GM23338 (cell line): ENCODE measurements at regions not wholly inside any gene's neighbourhood (a gene's known extent, or its start where the extent isn't known, plus 50 kb on each side); places are given as distances from the start of the nearest gene placed in this dataset.
A peak's percentile ranks its signal among the peaks of the same experiment; 100 is the strongest.

Experiments used
- ATAC-seq: fragments of 200-7000 bp; cut with Tn5 transposase; 3 replicates; pipeline ENCODE4 v1.9.1; 2020
- DNase-seq: peaks from one replicate; pipeline ENCODE4 v3.0.0-alpha.2; 2015; ENCODE audit warnings: low spot score
- H2AFZ ChIP-seq: fragments of 200-600 bp; sonication (generic); 2 replicates; pipeline ENCODE4 v1.8.0; 2016; ENCODE audit warnings: antibody characterized with exemption, mild to moderate bottlenecking, moderate library complexity
- H3F3A ChIP-seq: fragments of 200-600 bp; sonication (generic); replicated peaks from 2 replicates; pipeline ENCODE4 v1.8.0; 2017; ENCODE audit warnings: antibody characterized with exemption, mixed run types, low read depth
- H3K27ac ChIP-seq: fragments of 200-600 bp; sonication (generic); 2 replicates; pipeline ENCODE4 v1.6.1; 2016; ENCODE audit warnings: low read depth
- H3K27me3 ChIP-seq: fragments of 200-600 bp; sonication (generic); 2 replicates; pipeline ENCODE4 v1.8.0; 2016; ENCODE audit warnings: mild to moderate bottlenecking, mixed run types, moderate library complexity; ENCODE audit not compliant: insufficient read depth
- H3K36me3 ChIP-seq: fragments of 200-600 bp; sonication (generic); 2 replicates; pipeline ENCODE4 v1.8.0; 2016; ENCODE audit warnings: mild to moderate bottlenecking; ENCODE audit not compliant: insufficient read depth
- H3K4me1 ChIP-seq: fragments of 200-600 bp; sonication (generic); 2 replicates; pipeline ENCODE4 v1.8.0; 2016; ENCODE audit warnings: mild to moderate bottlenecking, moderate library complexity; ENCODE audit not compliant: insufficient read depth
- H3K4me2 ChIP-seq: fragments of 200-600 bp; sonication (generic); 2 replicates; pipeline ENCODE4 v1.7.1; 2017; ENCODE audit warnings: mixed run types
- H3K4me3 ChIP-seq: fragments of 200-600 bp; sonication (generic); 2 replicates; pipeline ENCODE4 v1.6.1; 2016; ENCODE audit warnings: mixed run types
- H3K79me2 ChIP-seq: fragments of 200-600 bp; sonication (generic); replicated peaks from 2 replicates; pipeline ENCODE4 v1.8.0; 2017; ENCODE audit warnings: mild to moderate bottlenecking; ENCODE audit not compliant: insufficient read depth
- H3K9me2 ChIP-seq: fragments of 200-600 bp; sonication (generic); 2 replicates; pipeline ENCODE4 v1.8.0; 2017; ENCODE audit not compliant: insufficient read depth
- H4K20me1 ChIP-seq: fragments of 200-600 bp; sonication (generic); replicated peaks from 2 replicates; pipeline ENCODE4 v1.8.0; 2017; ENCODE audit warnings: mild to moderate bottlenecking; ENCODE audit not compliant: insufficient read depth
- H3K27ac Mint-ChIP-seq: 2 replicates; pipeline ENCODE4 v1.8.0; 2020; ENCODE audit warnings: inconsistent platforms, mild to moderate bottlenecking, moderate library complexity, mixed read lengths
- H3K27me3 Mint-ChIP-seq: 3 replicates; pipeline ENCODE4 v1.8.0; 2022; ENCODE audit warnings: low read depth, mild to moderate bottlenecking, moderate library complexity, mixed read lengths, inconsistent platforms; ENCODE audit not compliant: insufficient read depth, poor library complexity
- H3K36me3 Mint-ChIP-seq: 3 replicates; pipeline ENCODE4 v1.8.0; 2021; ENCODE audit warnings: low read depth, mild to moderate bottlenecking, inconsistent platforms, moderate library complexity, mixed read lengths
- H3K4me1 Mint-ChIP-seq: 3 replicates; pipeline ENCODE4 v1.8.0; 2020; ENCODE audit warnings: mild to moderate bottlenecking, inconsistent platforms, mixed read lengths
- H3K4me3 Mint-ChIP-seq: 3 replicates; pipeline ENCODE4 v1.8.0; 2021; ENCODE audit warnings: moderate library complexity, mild to moderate bottlenecking, inconsistent platforms, mixed read lengths
- H3K9me3 Mint-ChIP-seq: 3 replicates; pipeline ENCODE4 v1.8.0; 2020; ENCODE audit warnings: moderate library complexity, mild to moderate bottlenecking, inconsistent platforms, mixed read lengths
- ZNF331 ChIP-seq: fragments of 250-450 bp; sonication (Bioruptor Pico); IDR thresholded peaks from 2 replicates; pipeline ENCODE4 v1.5.0; 2020; ENCODE audit warnings: low read depth, mild to moderate bottlenecking, moderate library complexity
- TF ChIP-seq, protein P1 (sequence below): fragments of 250-450 bp; sonication (Bioruptor Pico); IDR thresholded peaks from 2 replicates; pipeline ENCODE4 v1.5.0; 2020; ENCODE audit warnings: mild to moderate bottlenecking, moderate library complexity
- TF ChIP-seq, protein P2 (sequence below), 2 experiments: fragments of 200-600 bp in 1 of 2; sonication (generic) in 1 of 2; conservative IDR thresholded peaks; 2 replicates each; pipeline versions ENCODE4 v1.5.1 to v1.6.1; 2016 to 2017; ENCODE audit warnings: antibody characterized with exemption in 2 of 2, low read depth in 2 of 2, mild to moderate bottlenecking in 2 of 2, moderate library complexity in 1 of 2

GRCh38 chr5:62001640-62002039, 304.4 kb upstream of the KIF2A start (continued):
- TF ChIP-seq, protein P1, sequence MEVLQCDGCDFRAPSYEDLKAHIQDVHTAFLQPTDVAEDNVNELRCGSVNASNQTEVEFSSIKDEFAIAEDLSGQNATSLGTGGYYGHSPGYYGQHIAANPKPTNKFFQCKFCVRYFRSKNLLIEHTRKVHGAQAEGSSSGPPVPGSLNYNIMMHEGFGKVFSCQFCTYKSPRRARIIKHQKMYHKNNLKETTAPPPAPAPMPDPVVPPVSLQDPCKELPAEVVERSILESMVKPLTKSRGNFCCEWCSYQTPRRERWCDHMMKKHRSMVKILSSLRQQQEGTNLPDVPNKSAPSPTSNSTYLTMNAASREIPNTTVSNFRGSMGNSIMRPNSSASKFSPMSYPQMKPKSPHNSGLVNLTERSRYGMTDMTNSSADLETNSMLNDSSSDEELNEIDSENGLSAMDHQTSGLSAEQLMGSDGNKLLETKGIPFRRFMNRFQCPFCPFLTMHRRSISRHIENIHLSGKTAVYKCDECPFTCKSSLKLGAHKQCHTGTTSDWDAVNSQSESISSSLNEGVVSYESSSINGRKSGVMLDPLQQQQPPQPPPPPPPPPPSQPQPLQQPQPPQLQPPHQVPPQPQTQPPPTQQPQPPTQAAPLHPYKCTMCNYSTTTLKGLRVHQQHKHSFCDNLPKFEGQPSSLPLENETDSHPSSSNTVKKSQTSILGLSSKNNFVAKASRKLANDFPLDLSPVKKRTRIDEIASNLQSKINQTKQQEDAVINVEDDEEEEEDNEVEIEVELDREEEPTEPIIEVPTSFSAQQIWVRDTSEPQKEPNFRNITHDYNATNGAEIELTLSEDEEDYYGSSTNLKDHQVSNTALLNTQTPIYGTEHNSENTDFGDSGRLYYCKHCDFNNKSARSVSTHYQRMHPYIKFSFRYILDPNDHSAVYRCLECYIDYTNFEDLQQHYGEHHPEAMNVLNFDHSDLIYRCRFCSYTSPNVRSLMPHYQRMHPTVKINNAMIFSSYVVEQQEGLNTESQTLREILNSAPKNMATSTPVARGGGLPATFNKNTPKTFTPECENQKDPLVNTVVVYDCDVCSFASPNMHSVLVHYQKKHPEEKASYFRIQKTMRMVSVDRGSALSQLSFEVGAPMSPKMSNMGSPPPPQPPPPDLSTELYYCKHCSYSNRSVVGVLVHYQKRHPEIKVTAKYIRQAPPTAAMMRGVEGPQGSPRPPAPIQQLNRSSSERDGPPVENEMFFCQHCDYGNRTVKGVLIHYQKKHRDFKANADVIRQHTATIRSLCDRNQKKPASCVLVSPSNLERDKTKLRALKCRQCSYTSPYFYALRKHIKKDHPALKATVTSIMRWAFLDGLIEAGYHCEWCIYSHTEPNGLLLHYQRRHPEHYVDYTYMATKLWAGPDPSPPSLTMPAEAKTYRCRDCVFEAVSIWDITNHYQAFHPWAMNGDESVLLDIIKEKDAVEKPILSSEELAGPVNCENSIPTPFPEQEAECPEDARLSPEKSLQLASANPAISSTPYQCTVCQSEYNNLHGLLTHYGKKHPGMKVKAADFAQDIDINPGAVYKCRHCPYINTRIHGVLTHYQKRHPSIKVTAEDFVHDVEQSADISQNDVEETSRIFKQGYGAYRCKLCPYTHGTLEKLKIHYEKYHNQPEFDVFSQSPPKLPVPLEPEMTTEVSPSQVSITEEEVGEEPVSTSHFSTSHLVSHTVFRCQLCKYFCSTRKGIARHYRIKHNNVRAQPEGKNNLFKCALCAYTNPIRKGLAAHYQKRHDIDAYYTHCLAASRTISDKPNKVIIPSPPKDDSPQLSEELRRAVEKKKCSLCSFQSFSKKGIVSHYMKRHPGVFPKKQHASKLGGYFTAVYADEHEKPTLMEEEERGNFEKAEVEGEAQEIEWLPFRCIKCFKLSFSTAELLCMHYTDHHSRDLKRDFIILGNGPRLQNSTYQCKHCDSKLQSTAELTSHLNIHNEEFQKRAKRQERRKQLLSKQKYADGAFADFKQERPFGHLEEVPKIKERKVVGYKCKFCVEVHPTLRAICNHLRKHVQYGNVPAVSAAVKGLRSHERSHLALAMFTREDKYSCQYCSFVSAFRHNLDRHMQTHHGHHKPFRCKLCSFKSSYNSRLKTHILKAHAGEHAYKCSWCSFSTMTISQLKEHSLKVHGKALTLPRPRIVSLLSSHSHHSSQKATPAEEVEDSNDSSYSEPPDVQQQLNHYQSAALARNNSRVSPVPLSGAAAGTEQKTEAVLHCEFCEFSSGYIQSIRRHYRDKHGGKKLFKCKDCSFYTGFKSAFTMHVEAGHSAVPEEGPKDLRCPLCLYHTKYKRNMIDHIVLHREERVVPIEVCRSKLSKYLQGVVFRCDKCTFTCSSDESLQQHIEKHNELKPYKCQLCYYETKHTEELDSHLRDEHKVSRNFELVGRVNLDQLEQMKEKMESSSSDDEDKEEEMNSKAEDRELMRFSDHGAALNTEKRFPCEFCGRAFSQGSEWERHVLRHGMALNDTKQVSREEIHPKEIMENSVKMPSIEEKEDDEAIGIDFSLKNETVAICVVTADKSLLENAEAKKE (CRISPR knock-in tag): no peak
- no peak for TF ChIP-seq ZNF331 (CRISPR knock-in tag)
- TF ChIP-seq, protein P2, sequence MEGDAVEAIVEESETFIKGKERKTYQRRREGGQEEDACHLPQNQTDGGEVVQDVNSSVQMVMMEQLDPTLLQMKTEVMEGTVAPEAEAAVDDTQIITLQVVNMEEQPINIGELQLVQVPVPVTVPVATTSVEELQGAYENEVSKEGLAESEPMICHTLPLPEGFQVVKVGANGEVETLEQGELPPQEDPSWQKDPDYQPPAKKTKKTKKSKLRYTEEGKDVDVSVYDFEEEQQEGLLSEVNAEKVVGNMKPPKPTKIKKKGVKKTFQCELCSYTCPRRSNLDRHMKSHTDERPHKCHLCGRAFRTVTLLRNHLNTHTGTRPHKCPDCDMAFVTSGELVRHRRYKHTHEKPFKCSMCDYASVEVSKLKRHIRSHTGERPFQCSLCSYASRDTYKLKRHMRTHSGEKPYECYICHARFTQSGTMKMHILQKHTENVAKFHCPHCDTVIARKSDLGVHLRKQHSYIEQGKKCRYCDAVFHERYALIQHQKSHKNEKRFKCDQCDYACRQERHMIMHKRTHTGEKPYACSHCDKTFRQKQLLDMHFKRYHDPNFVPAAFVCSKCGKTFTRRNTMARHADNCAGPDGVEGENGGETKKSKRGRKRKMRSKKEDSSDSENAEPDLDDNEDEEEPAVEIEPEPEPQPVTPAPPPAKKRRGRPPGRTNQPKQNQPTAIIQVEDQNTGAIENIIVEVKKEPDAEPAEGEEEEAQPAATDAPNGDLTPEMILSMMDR (conservative IDR thresholded peaks at IDR 0.05; ENCODE audit: low read depth in 2 of 2): no peak

DNA sequence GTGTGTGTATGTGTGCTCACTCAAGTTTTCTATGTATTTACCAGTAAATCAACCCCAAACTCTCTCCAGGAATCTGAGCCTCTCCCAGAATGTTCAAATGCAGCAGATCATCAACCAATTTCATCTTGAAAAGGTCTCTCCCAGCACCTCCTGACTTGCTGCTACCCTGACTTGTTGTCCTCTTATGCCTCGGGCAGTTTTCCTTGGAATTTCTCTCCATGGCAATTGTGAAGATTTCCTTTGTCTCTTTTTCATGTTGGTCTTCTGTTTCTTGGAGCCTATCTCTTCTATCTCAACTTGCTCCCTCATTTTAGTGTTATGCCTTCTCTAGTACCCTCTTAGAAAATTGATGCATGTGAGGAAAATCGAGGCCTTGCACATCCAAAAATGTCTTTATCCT, 303.6 kb upstream of the KIF2A start:
- Histone ChIP-seq H3K27me3 (no peaks in the 10 kb centered on the region), H3K4me2 (no peak overlapping the region), H3K4me3 (no peak overlapping the region), H3K36me3 (no peaks in the 10 kb centered on the region), H3K27ac (no peak overlapping the region), H3F3A (no peaks in the 10 kb centered on the region), H3K9me2 (peaks cover 17% of the 10 kb centered on the region), H3K4me1 (no peaks in the 10 kb centered on the region), H4K20me1 (no peaks in the 10 kb centered on the region), H3K79me2 (no peaks in the 10 kb centered on the region), H2AFZ (peak overlapping the region; percentile 78; the same call in 1 of the 2 replicates)
- Mint-ChIP-seq H3K27ac (no peak overlapping the region), H3K4me1 (no peaks in the 10 kb centered on the region), H3K27me3 (no peaks in the 10 kb centered on the region), H3K4me3 (no peak overlapping the region), H3K36me3 (no peaks in the 10 kb centered on the region), H3K9me3 (no peaks in the 10 kb centered on the region; the same call in 2 of the 3 replicates)
- TF ChIP-seq ZNF331 (CRISPR knock-in tag): no peak
- DNase-seq (no peak), ATAC-seq (no peak)
